Panc1 (cell line): ENCODE measurements at regions not wholly inside any gene's neighbourhood (a gene's known extent, or its start where the extent isn't known, plus 50 kb on each side); places are given as distances from the start of the nearest gene placed in this dataset.

Source experiments
- POLR2AphosphoS5 ChIP-seq: IDR thresholded peaks from 2 replicates; pipeline ENCODE4 v1.6.1; 2012; ENCODE audit warnings: mild to moderate bottlenecking, low read depth, low read length, moderate library complexity
- TCF7L2 ChIP-seq: IDR thresholded peaks from 2 replicates; pipeline ENCODE4 v1.6.1; 2011; ENCODE audit warnings: mild to moderate bottlenecking, low read depth, low read length, inconsistent platforms
- TF ChIP-seq, protein P1 (sequence below): fragments of 450-650 bp; IDR thresholded peaks from 2 replicates; pipeline ENCODE4 v1.5.1; 2017; ENCODE audit warnings: mild to moderate bottlenecking
- TF ChIP-seq, protein P2 (sequence below), 2 experiments: IDR thresholded peaks; 2 replicates each; pipeline ENCODE4 v1.6.1; 2011 to 2012; ENCODE audit warnings: low read depth in 2 of 2, control low read depth in 1 of 2, low read length in 1 of 2, mild to moderate bottlenecking in 1 of 2, moderate library complexity in 1 of 2; ENCODE audit not compliant: insufficient read depth in 1 of 2

DNA sequence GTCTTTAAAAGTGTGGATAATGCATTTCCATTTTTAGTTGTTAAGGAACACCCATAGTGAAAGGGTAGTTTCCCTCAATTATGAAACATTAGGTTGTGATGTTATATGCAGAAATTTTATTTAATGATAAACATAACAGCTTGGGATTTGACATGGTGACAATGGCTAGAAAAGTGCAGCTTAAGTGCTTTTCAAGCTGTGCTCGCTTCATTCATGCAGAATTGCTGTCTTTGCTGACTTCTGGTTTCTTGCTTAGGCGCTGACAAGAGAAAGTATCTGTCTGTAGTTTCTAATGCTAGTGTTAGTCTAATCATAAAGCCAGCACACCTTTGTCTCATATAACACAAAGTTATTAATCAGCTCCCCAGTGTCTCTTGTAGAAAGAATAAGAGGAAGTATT is 170.0 kb downstream of the ARL5B start:
- TF ChIP-seq, protein P1, sequence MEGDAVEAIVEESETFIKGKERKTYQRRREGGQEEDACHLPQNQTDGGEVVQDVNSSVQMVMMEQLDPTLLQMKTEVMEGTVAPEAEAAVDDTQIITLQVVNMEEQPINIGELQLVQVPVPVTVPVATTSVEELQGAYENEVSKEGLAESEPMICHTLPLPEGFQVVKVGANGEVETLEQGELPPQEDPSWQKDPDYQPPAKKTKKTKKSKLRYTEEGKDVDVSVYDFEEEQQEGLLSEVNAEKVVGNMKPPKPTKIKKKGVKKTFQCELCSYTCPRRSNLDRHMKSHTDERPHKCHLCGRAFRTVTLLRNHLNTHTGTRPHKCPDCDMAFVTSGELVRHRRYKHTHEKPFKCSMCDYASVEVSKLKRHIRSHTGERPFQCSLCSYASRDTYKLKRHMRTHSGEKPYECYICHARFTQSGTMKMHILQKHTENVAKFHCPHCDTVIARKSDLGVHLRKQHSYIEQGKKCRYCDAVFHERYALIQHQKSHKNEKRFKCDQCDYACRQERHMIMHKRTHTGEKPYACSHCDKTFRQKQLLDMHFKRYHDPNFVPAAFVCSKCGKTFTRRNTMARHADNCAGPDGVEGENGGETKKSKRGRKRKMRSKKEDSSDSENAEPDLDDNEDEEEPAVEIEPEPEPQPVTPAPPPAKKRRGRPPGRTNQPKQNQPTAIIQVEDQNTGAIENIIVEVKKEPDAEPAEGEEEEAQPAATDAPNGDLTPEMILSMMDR: no peak
- TF ChIP-seq, protein P2, sequence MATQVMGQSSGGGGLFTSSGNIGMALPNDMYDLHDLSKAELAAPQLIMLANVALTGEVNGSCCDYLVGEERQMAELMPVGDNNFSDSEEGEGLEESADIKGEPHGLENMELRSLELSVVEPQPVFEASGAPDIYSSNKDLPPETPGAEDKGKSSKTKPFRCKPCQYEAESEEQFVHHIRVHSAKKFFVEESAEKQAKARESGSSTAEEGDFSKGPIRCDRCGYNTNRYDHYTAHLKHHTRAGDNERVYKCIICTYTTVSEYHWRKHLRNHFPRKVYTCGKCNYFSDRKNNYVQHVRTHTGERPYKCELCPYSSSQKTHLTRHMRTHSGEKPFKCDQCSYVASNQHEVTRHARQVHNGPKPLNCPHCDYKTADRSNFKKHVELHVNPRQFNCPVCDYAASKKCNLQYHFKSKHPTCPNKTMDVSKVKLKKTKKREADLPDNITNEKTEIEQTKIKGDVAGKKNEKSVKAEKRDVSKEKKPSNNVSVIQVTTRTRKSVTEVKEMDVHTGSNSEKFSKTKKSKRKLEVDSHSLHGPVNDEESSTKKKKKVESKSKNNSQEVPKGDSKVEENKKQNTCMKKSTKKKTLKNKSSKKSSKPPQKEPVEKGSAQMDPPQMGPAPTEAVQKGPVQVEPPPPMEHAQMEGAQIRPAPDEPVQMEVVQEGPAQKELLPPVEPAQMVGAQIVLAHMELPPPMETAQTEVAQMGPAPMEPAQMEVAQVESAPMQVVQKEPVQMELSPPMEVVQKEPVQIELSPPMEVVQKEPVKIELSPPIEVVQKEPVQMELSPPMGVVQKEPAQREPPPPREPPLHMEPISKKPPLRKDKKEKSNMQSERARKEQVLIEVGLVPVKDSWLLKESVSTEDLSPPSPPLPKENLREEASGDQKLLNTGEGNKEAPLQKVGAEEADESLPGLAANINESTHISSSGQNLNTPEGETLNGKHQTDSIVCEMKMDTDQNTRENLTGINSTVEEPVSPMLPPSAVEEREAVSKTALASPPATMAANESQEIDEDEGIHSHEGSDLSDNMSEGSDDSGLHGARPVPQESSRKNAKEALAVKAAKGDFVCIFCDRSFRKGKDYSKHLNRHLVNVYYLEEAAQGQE (IDR thresholded peaks at IDR 0.05; ENCODE audit: insufficient read depth in 1 of 2, low read depth in 2 of 2, low read length in 1 of 2): no peak
- TF ChIP-seq POLR2AphosphoS5: no peak
- TF ChIP-seq TCF7L2: no peak
